HG02852 (cell line): ENCODE measurements at regions not wholly inside any gene's neighbourhood (a gene's known extent, or its start where the extent isn't known, plus 50 kb on each side); places are given as distances from the start of the nearest gene placed in this dataset.

Experiments used
- ATAC-seq: cut with Tn5 transposase; IDR thresholded peaks from one replicate; pipeline ENCODE4 v1.9.1; 2021; ENCODE audit warnings: mild to moderate bottlenecking, moderate library complexity; ENCODE audit not compliant: unreplicated experiment

- no peak for ATAC-seq
Observed at GRCh38 chr4:122038896-122039295, 87.0 kb upstream of the TRPC3 start.

- ATAC-seq, result no peak
Observed at GRCh38 chr4:122034619-122035018, 82.8 kb upstream of the TRPC3 start.

GRCh38 chr4:122027203-122027602 lies 75.3 kb upstream of the TRPC3 start:
- no peak for ATAC-seq

GRCh38 chr4:122017296-122017695 lies 65.4 kb upstream of the TRPC3 start:
- no peak for ATAC-seq

GRCh38 chr4:122015203-122015602 lies 63.3 kb upstream of the TRPC3 start:
- no peak for ATAC-seq

GRCh38 chr4:122012735-122013134 lies 60.9 kb upstream of the TRPC3 start:
- ATAC-seq, result no peak

- ATAC-seq, result no peak
Observed at GRCh38 chr4:122010610-122011009, 58.8 kb upstream of the TRPC3 start.

- no peak for ATAC-seq
Observed at GRCh38 chr4:122009524-122009923, 57.7 kb upstream of the TRPC3 start.

GRCh38 chr4:122007016-122007415 lies 55.2 kb upstream of the TRPC3 start:
- ATAC-seq, result no peak

- no peak for ATAC-seq
Observed at GRCh38 chr4:122005064-122005755, 53.4 kb upstream of the TRPC3 start.

- ATAC-seq, result peak; percentile 87
Observed at GRCh38 chr4:122003335-122003734, 51.5 kb upstream of the TRPC3 start.
